ENCODE measurements at regions not wholly inside any gene's neighbourhood (a gene's known extent, or its start where the extent isn't known, plus 50 kb on each side); places are given as distances from the start of the nearest gene placed in this dataset.

- TF ChIP-seq CTCF (IDR thresholded peaks at IDR 0.05 in 4 of 5, conservative IDR thresholded peaks at IDR 0.05 in 1 of 5): no peak
- no peak for TF ChIP-seq POLR2A (IDR thresholded peaks at IDR 0.05)
These were observed 1386.8 kb downstream of the PCDH9 start for GRCh38 chr13:65843314-65843731.

Data from gastrocnemius medialis (tissue), 4 donors.